ENCODE measurements at regions not wholly inside any gene's neighbourhood (a gene's known extent, or its start where the extent isn't known, plus 50 kb on each side); places are given as distances from the start of the nearest gene placed in this dataset.

DNA sequence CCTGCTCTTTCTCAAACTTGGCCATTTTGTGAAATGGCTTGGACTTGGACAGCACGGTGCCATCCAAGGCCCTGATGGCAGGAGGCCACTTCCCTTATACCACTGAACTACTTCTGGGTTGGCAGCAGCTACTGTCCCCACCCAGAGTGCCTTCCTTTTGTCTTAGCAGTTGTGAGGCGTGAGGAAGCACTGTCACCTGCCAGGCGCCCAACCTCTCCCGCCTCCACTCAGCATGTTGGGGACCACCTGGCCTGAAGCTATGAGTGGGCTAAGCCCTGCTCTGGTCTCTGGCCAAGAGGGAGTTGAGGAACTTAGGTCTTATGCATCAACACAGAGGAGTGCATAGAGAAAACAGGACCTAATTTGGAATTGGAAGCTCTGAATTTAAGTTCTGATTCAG, 276.0 kb downstream of the ENC1 start:
- Histone ChIP-seq H3K27ac (no peak overlapping the region), H3K36me3 (ENCODE audit: insufficient read depth in 1 of 2, low read depth in 1 of 2) (no peaks in the 10 kb centered on the region), H3K4me3 (no peak overlapping the region), H3K4me1 (no peaks in the 10 kb centered on the region), H3K9me3 (no peaks in the 10 kb centered on the region), H3K27me3 (ENCODE audit: insufficient read depth in 3 of 3, low read length in 2 of 3) (no peaks in the 10 kb centered on the region)
- WGBS, 3 donors: 83 to 90% (median 86%) methylated on average over 4 of the region's 4 CpGs
- DNase-seq (no peak), ATAC-seq (no peak)
- TF ChIP-seq, protein P1, sequence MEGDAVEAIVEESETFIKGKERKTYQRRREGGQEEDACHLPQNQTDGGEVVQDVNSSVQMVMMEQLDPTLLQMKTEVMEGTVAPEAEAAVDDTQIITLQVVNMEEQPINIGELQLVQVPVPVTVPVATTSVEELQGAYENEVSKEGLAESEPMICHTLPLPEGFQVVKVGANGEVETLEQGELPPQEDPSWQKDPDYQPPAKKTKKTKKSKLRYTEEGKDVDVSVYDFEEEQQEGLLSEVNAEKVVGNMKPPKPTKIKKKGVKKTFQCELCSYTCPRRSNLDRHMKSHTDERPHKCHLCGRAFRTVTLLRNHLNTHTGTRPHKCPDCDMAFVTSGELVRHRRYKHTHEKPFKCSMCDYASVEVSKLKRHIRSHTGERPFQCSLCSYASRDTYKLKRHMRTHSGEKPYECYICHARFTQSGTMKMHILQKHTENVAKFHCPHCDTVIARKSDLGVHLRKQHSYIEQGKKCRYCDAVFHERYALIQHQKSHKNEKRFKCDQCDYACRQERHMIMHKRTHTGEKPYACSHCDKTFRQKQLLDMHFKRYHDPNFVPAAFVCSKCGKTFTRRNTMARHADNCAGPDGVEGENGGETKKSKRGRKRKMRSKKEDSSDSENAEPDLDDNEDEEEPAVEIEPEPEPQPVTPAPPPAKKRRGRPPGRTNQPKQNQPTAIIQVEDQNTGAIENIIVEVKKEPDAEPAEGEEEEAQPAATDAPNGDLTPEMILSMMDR (IDR thresholded peaks at IDR 0.05): no peak
- intact Hi-C loops (cut with DNase I): no loop called here

DNA sequence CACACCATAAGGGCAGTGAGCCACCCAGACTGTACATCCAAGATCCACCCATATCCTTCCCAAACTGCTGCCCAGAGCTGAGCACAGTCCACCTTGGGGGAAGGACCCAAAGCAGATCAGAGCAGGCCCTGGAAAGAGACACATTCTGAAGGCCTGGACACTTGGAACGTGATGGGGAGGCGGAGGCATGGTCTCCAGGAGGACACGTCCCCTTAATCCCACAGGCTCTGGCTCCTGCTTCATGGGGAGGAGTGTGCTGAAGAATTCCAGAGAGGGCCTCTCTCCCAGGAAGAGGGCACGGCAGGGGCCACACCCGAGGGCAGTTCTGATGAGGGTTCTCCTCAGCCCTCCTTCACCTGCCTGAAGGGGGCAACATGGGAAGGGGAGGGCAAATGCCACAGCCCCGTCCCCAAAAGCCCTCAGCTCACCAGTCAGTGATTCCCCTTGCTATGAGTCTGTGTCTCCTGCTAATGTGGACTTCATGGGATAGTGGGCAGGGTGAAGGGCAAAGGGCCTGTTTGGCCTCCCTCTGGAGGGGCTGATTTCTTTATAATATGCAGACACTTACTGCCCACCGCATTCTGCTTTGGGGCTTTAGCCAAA, 276.8 kb downstream of the ENC1 start:
- Histone ChIP-seq H3K27me3 (ENCODE audit: insufficient read depth in 3 of 3, low read length in 2 of 3) (no peaks in the 10 kb centered on the region), H3K4me3 (no peak overlapping the region), H3K36me3 (ENCODE audit: insufficient read depth in 1 of 2, low read depth in 1 of 2) (no peaks in the 10 kb centered on the region), H3K27ac (no peak overlapping the region), H3K9me3 (no peaks in the 10 kb centered on the region), H3K4me1 (no peaks in the 10 kb centered on the region)
- ATAC-seq: no peak
- 96 to 98% (median 97%) methylated on average over 7 of the region's 7 CpGs for WGBS, 3 donors
- intact Hi-C loops (cut with DNase I): no loop called here
- DNase-seq: no peak
- TF ChIP-seq, protein P1 (IDR thresholded peaks at IDR 0.05): no peak

DNA sequence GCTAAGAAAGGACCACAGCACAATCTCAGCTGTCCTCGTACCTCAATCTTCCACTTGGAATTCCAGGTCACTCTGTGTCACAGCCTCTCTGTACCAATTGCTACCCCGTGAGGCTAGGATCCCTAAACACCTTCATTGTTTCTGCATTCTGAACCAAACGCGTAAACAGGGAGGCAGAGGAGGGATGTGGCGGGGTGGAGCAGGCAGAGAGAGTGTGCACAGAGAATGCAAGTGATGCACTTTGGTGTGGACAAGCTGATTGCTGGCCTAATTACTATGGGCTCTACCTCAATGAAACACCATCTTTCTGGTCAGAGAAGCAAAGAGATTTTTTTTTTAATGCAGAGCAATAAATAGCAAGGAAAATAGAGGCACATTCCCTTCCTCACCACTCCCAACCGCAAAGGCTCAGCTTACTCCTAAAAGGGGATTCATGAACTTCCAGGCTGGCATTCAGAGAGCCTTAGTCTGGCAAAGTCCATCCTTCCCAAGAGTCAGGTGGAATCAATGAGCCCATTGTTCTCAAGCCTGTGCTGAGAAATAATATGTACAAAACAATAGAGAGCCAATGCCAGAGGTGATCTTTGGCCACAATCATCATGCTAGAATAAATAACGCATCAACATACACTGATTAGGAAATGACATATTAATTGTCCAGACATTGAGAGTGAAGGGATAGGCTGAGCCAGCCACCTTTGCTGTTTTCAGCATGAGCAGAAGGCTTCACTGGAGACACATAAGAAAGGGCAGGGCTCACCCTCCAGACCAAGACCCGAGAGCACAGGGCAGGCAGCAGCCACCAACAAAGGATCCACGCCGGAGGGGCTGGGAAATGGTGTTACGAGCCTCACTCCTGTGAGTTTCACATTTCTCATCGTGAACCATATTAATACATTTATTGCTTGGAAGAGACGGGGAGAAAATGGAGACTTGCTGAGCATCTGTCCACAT, 278.8 kb downstream of the ENC1 start:
- DNase-seq (no peak), ATAC-seq (no peak)
- TF ChIP-seq, protein P1 (IDR thresholded peaks at IDR 0.05): no peak
- intact Hi-C loops (cut with DNase I): no loop called here
- 80 to 87% (median 83%) methylated on average over 13 of the region's 13 CpGs for WGBS, 3 donors
- no peaks in the 10 kb centered on the region for H3K4me1 ChIP-seq
- H3K9me3 ChIP-seq: no peaks in the 10 kb centered on the region
- H3K27ac ChIP-seq: no peak overlapping the region
- no peaks in the 10 kb centered on the region for H3K27me3 ChIP-seq (ENCODE audit: insufficient read depth in 3 of 3, low read length in 2 of 3)
- H3K4me3 ChIP-seq: no peak overlapping the region
- no peaks in the 10 kb centered on the region for H3K36me3 ChIP-seq (ENCODE audit: insufficient read depth in 1 of 2, low read depth in 1 of 2)

DNA sequence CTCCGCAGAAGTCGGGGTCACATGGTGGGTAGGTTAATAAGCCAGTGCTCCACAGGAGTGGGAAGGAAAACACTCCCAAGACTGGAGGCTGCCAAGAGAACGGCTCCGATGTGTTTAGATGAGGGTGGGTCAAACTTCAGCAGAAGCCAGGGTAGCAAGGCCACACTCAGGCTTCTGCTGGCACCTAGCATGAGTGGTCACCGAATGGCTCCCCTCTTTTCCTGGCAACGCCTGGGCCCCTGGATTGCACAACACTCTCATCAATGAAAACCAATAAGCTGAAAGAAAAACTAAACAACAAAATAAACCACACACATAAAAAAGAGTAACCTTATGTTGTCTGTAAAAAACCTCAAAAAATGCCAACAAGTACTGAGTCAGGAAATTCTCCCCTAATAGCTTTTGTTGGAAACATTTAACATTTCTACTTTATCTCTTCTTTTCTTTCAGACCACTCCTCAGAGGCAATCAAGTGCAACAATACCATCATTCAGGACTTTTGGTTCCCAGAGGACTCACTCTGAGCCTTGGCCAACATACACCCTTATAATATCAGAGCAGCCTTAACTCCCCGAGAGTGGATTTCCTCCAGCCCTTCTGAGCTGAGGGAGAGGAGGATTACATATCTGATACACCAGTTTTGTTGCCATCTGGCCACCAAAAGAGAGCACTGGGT, 279.9 kb downstream of the ENC1 start:
- WGBS, 3 donors: 71 to 77% (median 77%) methylated on average over 7 of the region's 7 CpGs
- DNase-seq (peak in 1 of 2 donors; percentile 56), ATAC-seq (no peak)
- TF ChIP-seq, protein P1 (IDR thresholded peaks at IDR 0.05): no peak
- Histone ChIP-seq H3K9me3 (no peaks in the 10 kb centered on the region), H3K27me3 (ENCODE audit: insufficient read depth in 3 of 3, low read length in 2 of 3) (no peaks in the 10 kb centered on the region), H3K27ac (no peak overlapping the region), H3K36me3 (ENCODE audit: insufficient read depth in 1 of 2, low read depth in 1 of 2) (no peaks in the 10 kb centered on the region), H3K4me1 (no peaks in the 10 kb centered on the region), H3K4me3 (no peak overlapping the region)
- intact Hi-C loops (cut with DNase I): no loop called here
